Ishikawa (cell line): ENCODE measurements at regions not wholly inside any gene's neighbourhood (a gene's known extent, or its start where the extent isn't known, plus 50 kb on each side); places are given as distances from the start of the nearest gene placed in this dataset.

ENCODE experiments used
- CEBPB ChIP-seq: IDR thresholded peaks from 2 replicates; pipeline ENCODE4 v1.6.1; 2012
- CREB1 ChIP-seq: IDR thresholded peaks from 2 replicates; pipeline ENCODE4 v1.6.1; 2012; ENCODE audit warnings: low read depth
- EGR1 ChIP-seq: IDR thresholded peaks from 2 replicates; pipeline ENCODE4 v1.6.1; 2012
- EP300 ChIP-seq: IDR thresholded peaks from 2 replicates; pipeline ENCODE4 v1.6.1; 2012; ENCODE audit warnings: borderline replicate concordance
- FOXM1 ChIP-seq: IDR thresholded peaks from 2 replicates; pipeline ENCODE4 v1.6.1; 2012; ENCODE audit warnings: low read depth, borderline replicate concordance
- RAD21 ChIP-seq: IDR thresholded peaks from 2 replicates; pipeline ENCODE4 v1.6.1; 2012; ENCODE audit warnings: low read depth
- TCF12 ChIP-seq: IDR thresholded peaks from 2 replicates; pipeline ENCODE4 v1.6.1; 2012; ENCODE audit warnings: low read depth
- YY1 ChIP-seq: IDR thresholded peaks from 2 replicates; pipeline ENCODE4 v1.6.1; 2012; ENCODE audit warnings: low read depth
- TF ChIP-seq, protein P1 (sequence below): IDR thresholded peaks from 2 replicates; pipeline ENCODE4 v1.6.1; 2012
- TF ChIP-seq, protein P2 (sequence below): IDR thresholded peaks from 2 replicates; pipeline ENCODE4 v1.6.1; 2012; ENCODE audit warnings: low read depth, mild to moderate bottlenecking
- TF ChIP-seq, protein P3 (sequence below): IDR thresholded peaks from 2 replicates; pipeline ENCODE4 v1.6.1; 2012

DNA sequence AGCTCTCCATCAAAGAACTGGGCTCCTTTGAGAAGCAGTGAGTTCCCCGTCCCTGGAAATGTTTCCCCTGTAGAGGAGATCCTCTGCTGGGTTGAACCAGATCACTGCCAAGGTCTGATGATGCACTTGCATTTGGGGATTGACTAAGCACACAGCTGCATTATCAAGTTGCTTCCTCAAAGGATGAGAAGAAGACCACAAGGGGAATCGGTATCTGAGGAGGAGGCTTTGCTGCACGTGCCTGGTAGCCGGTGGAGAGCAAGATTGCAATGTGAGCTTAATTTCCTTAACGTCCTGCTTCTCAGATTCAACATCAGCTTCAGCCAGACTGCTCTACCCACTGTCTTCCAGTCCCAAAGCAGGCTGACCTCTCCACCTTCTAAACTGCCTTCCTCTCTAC is 128.8 kb upstream of the STMND1 start:
- no peak for TF ChIP-seq TCF12
- no peak for TF ChIP-seq CREB1
- TF ChIP-seq YY1: no peak
- no peak for TF ChIP-seq EP300
- no peak for TF ChIP-seq CEBPB
- TF ChIP-seq RAD21: no peak
- TF ChIP-seq, protein P1, sequence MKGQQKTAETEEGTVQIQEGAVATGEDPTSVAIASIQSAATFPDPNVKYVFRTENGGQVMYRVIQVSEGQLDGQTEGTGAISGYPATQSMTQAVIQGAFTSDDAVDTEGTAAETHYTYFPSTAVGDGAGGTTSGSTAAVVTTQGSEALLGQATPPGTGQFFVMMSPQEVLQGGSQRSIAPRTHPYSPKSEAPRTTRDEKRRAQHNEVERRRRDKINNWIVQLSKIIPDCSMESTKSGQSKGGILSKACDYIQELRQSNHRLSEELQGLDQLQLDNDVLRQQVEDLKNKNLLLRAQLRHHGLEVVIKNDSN: no peak
- no peak for TF ChIP-seq EGR1
- TF ChIP-seq FOXM1: no peak
- TF ChIP-seq, protein P2, sequence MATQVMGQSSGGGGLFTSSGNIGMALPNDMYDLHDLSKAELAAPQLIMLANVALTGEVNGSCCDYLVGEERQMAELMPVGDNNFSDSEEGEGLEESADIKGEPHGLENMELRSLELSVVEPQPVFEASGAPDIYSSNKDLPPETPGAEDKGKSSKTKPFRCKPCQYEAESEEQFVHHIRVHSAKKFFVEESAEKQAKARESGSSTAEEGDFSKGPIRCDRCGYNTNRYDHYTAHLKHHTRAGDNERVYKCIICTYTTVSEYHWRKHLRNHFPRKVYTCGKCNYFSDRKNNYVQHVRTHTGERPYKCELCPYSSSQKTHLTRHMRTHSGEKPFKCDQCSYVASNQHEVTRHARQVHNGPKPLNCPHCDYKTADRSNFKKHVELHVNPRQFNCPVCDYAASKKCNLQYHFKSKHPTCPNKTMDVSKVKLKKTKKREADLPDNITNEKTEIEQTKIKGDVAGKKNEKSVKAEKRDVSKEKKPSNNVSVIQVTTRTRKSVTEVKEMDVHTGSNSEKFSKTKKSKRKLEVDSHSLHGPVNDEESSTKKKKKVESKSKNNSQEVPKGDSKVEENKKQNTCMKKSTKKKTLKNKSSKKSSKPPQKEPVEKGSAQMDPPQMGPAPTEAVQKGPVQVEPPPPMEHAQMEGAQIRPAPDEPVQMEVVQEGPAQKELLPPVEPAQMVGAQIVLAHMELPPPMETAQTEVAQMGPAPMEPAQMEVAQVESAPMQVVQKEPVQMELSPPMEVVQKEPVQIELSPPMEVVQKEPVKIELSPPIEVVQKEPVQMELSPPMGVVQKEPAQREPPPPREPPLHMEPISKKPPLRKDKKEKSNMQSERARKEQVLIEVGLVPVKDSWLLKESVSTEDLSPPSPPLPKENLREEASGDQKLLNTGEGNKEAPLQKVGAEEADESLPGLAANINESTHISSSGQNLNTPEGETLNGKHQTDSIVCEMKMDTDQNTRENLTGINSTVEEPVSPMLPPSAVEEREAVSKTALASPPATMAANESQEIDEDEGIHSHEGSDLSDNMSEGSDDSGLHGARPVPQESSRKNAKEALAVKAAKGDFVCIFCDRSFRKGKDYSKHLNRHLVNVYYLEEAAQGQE: no peak
- TF ChIP-seq, protein P3, sequence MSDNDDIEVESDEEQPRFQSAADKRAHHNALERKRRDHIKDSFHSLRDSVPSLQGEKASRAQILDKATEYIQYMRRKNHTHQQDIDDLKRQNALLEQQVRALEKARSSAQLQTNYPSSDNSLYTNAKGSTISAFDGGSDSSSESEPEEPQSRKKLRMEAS: no peak
